ENCODE measurements at regions not wholly inside any gene's neighbourhood (a gene's known extent, or its start where the extent isn't known, plus 50 kb on each side); places are given as distances from the start of the nearest gene placed in this dataset.

DNA sequence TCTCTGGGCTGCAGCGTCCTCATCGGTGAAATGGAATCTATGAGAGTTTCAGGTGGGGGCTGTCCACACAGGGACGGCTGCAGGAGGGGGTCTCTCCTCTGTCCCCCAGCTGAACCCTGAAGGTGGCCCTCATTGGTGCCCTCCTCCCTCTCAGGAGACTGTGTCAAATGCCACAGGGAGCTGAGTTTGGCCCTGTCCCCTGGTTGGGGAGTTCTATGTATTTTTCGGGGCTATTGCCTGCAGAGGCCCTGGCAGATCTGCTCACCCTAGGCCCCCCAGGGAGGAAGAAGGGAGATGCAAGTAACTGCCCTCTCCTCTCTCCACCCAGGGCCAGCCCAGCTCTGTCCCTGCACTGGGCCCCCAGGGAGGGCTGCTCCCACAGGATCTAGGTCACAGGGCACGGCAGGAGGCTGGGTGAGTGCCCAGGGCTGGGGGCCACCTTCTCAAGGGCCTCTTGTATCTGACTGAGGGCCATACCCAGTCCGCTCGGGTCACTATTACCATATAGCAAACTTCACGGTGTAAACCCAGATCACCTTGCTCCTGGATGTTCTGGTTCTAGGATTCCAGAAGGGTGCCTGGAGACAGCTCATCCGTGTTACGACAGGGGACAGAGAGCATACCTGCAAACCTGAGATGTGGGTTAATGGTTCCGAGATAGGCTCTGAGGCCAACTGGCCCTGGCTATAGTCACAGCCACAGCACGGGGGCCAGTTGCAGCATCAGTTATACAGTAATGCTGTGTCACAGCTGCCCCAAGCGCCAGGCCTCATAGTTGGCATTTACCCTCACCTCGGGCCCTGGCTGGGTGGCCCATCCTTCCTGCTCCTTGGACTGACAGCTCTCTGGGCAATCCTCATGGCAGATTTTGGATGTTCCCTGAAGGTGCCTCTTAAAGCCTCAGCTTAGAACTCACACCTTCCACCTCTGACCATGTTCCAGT lies 102.4 kb upstream of the PRR23E start:
- no peak for DNase-seq

DNA sequence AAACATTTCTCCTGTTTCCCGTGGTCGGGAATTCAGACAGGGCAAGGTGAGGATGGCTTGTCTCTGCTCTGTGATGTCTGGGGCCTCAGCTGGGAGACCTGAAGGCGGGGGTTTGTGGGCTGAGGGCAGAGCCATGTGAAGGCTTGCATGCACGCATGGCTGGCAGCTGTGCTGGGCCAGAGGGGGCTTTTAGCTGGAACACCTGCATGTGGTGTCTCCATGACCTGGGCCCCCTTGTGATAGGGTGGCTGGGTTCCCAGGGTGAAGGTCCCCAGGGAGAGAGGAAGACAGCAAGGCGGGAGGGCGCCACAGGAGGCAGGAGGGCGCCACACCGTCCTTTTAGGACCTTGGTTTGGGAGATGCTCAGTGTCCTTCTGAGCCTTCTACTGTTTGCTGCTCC lies 101.6 kb upstream of the PRR23E start:
- DNase-seq, result no peak

DNA sequence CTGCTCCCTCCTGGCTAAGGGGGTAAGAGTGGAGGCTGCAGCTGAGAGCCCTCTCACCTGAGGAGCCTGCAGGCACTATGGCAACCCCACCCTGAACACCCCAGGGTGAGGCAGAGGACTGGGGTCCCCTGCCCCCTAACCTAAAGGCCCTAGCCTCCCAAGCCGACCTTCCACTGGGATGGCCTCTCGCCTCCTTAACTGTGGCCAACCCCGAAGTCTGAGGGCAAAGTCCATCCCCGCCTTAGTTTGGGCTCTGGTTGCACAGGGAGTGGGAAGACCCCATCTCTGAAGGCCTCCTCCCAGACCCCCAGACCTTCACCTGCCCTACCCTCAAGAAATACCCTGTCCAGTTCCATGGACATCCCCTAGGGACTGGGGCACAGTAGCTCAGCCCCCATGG lies 100.6 kb upstream of the PRR23E start:
- no peak for DNase-seq

DNA sequence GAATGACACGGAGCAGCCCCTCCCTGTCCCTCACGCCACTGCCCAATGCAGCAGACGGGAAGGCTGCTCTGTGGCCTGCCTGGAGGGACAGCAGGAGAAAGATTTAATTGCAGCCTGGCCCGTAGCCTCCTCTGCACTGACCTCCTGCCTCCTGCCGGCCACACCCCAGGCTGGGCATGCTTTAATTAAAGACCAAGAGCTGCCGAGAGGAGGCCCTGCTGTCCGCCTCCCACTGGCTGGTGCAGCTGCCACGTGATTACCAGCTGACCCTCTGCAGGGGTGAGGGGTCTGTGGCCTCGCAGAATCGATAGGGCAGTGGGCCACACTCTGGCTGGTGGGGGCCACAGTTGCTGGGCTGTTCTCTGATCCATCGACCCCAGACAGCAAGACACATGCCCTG lies 100.2 kb upstream of the PRR23E start:
- no peak for DNase-seq

DNA sequence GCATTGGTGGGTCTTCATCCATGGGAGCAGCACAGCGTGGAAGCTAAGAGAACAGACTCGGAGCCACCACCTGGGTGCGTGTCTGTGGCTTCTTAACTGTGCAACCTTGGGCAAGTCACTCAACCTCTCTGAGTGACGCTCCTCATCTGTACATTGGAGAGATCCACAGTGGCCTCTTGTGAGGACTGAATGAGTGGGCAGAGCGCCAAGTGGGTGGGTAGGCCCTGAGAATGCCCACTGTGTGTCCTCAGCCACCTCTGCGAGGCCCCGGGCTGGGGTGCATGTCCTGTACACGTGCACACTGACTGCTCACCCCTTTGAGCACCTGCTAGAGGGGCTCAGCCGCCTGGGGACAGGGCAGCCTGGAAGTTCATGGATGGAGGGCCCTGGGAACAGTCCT lies 99.6 kb upstream of the PRR23E start:
- DNase-seq, result no peak

DNA sequence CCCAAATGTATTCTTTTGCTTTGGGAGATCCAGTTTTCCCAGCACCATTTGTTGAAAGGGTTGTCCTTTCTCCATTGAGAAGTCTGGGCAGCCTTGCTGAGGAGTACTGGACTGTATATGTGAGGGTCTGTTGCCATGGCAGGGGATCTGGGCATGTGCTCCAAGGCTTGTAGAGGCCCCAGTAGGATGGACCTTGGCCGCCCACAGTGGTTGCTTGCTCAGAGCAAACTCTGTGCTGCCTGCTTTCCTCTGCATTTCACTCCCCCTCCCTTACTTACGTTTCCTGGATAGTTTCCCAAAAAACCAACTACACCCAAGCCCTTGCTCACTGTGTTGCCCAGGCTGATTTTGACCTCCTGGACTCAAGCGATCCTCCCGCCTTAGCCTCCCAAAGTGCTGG lies 97.2 kb upstream of the PRR23E start:
- no peak for DNase-seq

DNA sequence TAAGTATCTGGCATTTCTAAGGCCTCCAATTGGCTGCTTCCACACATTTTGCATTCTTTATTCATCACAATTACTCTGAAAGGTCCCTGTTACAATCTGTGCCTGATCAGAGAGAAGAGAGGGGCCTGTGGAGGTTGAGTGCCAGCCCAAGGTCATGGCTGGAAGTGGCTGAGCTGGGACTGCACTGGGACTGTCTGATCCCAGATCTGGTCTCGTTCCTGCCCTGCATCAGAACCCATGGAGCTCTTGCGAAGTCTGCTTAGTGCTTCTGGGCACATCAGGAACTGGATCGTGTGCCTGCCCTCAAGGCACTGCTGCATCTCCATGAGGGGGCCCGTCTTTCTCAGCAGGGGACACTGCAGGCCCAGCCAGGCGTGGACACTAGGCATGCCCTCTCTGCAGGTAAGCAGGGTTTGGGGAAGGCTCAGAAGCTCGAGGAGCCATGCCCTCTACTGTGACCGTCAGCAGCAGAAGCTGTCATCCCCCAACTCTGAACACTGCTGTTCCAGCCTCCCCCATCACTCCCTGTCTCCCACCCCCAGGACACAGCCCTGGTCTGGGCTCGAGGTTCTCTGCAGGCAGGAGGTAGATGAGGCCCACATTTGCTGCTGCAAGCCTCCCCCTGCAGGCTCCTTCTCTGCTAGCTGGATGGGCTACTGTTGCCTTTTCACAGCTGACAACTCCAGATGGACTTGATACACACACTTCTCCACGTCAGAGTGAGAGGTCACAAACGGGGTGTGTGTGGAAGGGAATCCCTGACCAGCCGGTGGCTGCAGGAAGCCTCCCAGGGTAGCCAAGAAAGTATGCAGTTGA lies 96.5 kb upstream of the PRR23E start:
- no peak for DNase-seq

DNA sequence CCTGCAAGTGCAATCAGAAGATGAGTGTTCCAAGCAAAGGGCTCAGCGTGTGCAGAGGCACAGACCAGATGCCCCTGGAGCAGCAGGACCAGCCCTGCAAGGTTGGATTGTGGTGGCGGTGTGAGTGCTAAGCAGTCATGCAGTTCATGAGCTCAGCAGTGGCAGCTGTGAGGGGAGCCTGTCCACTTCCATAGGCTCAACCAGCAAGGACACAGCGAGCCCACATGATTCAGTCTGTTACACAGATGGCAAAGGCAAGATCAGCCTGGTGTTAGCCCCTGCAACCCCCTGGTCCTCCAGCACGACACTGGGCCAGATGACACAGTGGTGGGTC lies 95.9 kb upstream of the PRR23E start:
- DNase-seq, result no peak

DNA sequence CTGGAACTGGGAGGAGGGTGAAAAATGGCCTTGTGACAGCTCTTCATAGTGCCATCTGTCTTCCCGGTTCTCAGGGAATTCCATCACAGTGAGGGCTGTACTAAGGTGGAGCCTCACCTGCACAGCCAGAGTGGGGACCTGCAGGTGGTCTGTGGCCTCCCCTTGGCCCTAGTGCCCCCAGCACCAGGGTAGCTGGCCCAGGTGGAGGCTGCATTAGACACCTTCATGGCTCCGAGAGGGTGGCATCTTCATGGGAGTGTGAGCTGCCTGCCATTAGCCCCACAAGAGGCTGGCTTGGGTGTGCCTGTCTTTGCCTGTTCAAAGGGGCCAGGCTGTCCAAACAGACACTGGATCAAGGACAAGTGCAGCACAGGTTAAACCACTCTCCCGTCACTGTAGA lies 95.5 kb upstream of the PRR23E start:
- DNase-seq, result no peak

DNA sequence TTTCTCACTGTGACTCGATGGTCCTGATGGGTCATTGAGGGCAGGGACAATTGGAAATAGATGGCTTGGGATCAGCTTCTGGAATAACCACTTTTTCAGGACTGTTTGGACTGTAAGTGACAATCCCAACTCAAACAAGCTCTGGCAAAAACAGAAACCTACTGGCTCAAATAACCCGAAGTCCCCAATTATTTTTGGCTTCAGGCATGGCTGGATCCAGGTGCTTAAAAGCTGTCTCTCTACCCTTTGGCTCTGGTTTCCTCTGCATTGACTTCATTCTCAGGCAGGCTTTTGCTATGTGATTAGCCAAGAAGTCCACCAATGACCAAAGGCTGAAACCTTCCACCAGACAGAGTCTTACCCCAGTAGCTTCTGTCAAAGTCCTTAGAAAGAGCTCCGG lies 92.9 kb upstream of the PRR23E start:
- DNase-seq, result no peak

DNA sequence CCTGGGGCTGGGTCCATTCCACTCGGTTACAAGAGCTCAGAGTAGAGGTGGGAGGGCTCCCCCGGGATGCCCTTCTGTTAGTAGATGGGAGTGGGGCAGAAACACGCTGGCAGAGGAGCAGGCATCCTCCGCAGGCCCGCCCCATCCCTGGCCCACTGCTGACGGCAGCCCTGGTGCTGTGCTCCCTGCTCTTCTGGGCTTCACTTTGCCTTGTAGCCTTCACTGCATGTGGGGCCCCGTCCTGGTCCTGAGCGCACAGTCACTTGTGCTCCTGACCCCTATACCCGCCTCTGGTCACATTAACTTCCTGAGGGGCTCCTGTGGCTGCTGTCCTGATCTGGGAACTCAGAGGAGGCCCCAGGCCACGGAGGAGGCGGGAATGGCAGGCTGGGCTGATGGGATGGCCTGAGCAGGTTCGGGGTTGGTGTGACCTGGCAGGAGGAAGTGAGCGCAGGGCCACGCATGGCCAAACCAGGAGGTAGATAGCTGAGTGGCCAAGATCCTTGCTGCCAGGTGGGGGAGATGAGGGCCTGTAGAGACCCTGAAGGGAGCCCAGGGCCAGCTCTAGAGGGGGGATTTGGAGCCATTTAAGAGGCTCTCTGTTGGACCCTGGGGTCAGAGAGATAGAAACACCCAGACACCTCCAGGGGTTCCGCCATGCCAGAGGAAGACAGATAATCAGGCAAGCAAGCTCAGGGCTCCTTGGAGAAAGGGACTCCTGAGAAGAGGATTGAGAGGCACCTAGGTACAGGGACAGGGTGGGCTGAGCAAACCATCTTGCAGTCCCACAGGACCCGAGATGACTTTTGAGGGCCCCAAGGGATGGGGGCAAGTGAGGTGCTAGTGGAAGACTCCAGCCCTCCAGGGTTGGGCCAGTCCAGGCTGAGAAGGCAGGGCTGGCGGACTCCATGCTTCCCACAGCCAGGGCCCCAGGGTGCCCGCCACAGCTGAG lies 92.2 kb upstream of the PRR23E start:
- DNase-seq, result no peak

DNA sequence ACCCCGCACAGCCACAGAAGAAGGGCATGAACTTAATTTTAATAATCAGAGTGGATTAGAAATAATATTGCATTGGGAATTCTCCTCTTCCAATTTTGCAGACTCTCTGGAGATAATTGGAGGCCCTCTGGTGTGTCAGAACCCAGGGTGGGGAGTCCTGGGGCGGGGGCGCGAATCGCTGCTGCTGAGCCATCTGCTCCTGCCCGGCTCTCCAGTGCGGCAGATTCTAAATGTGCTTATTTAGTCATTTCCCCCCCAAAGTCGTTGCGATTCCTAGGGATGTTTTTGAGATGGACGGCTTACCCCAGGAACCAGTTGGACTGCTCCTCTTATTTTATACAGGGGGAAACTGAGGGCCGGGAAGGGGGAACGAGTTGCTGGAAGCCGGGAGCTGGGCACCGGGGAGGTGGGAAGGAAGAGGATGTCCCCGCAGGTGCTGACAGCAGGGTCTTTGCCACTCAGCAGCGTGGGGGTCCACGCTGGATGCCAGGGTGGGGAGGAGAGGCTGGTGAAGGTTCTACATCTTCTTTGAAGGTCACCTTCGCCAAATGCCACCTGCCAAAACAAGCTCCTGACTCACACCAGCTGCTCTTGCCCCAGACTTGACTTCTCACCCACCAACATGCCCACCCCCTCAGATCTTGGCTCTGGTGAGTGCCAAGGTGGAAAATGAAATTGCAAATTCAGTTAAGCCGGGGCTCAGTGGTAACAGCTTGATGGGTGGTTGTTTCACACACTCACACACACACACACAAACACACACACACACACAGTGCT lies 91.3 kb upstream of the PRR23E start:
- no peak for DNase-seq

DNA sequence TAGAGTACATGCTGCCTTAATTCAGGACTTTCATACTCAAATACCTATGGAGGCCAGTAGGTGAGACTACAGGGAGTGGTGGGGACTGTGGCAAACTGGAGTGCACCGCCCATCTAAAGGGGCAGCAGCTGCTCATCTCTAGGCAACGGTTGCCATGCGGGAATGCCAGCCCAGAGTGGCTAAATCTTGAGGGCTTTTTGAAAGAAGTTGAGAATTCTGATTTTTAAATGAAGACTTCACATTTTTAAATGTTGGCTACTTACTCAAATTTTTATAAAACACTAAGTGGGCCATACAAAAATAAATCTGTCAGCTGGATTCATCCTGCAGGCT lies 90.8 kb upstream of the PRR23E start:
- no peak for DNase-seq

DNA sequence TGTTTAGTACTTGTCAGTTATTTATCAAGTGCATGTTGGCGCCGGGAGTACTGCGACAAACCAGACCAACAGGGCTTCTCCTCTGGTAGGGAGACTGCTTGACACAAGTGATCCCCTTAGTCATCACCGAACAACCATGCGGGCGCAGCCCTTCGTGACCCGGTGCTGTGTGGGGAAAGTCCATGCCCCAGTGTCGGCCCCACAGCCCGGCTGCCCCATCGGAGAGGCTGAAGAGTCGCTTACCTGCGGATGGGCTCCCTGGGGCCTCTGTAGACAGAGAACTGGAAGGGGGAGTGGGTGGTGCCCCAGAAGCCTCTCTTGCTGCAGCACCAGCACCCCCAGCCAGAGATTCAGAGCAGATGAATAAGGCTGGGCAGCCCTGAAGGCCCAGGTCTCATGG lies 90.3 kb upstream of the PRR23E start:
- DNase-seq, result no peak

DNA sequence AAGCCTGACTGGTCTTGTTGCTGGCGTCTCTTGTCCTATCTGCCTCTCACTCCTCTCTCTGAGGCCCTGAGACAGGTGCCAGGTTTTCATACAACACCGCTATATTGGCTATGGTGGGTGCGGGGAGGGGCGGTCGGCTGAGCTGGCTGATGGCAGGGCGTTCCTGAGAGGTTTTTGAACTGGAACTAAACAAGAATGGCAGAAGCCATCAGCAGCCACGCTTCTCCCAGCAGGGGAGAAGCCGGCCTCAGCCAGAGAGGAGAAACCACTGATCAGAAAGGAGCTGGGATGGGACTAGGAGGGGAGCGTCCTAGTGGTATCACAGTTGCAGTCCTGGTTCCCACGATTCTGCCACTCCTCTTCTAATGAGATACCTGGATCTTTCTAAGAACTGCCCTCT lies 89.9 kb upstream of the PRR23E start:
- no peak for DNase-seq

DNA sequence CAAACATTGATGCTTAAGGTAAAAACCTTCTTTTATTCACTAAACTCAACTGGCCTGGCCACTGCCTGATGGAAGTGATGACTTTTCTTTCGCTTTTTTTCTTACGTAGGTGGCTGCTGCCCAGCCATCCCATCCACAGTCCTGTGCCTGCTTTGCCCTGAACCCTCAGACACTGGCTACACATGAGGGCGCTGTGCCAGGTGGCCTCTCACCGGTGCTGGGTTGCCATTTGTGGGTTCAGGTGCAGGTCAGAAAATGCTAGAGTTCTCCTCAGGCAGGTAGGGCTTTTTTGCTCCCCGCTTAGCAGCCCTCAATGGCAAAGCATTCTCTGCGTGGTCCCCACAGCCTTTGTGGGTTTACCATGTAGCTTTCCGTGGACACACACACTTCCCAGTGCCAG lies 88.3 kb upstream of the PRR23E start:
- DNase-seq, result no peak

DNA sequence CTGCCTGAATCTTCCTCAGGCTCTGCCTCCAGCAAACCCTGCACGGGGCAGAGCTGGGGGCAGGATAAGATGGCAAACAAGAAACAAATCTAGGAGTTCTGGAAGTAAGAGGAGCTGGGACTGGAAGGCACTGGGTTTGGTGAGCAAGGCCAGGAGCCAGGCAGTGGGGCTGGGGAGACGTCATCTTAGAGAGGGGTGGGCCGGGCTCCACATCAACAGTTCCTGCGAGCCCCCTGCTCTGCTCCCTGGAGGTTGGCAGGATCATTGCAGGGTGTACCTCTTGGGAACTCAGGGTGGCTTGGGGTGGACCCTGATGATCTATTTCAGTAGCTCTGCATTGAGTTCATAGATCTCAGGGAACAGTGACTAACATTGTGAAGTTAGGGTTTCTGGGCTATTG lies 87.3 kb upstream of the PRR23E start:
- no peak for DNase-seq

DNA sequence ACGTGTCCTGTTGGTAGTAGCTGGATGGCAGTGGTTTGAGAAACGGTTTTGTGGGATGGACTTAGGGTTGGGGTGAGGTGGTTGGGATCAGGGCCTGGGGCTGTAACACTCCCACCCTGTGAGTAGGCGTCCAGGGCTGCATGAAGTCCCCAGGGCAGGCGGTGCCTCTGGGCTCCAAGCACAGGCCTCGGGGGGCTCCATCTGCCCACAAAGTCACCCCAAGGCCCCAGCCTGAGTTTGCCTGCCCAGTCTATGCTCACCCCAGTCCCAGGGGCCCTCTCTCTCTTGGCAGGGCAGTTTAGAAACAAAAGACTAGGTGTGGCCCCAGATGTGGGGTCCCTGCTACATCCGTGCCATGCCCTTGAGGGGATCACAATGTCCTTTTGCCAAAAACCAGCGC lies 86.9 kb upstream of the PRR23E start:
- DNase-seq, result no peak

DNA sequence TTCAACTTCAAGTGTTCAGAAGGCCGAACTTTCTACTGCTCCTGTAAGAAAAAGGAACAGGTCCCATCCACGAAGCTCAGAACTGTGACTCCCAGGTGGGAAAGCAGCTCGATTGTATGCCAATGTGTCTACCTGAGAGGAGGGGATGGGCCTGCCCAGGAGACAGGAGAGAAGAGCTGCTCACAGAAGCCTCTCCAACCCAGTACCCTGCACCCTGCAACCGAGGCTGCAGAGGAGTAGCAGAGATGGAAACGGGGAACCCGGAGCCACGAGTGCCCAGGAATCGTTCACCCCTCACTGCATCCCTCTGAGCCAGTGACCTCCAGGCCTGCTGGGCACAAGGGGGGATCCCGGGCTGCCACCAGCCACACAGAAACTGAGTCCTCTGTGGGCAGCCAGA lies 86.5 kb upstream of the PRR23E start:
- DNase-seq, result no peak

DNA sequence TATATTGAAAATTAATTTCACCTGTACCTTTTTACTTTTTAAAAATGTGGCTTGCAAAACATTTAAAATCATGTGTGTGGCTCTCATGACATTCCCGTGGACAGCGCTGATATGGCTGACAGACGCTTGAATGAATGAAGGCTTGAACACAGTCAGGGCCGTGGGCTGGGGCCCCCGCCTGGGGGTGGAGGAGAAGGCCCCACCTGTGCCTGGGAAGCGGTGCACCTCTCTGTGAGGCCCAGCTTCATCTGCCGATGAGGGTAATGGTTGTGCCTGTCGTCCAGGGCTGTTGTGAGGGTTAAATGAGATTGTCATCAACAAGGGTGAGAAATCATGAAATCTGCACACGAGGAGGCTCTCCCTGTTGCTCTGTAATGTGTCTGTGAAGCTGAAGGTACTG lies 85.9 kb upstream of the PRR23E start:
- DNase-seq, result no peak

DNA sequence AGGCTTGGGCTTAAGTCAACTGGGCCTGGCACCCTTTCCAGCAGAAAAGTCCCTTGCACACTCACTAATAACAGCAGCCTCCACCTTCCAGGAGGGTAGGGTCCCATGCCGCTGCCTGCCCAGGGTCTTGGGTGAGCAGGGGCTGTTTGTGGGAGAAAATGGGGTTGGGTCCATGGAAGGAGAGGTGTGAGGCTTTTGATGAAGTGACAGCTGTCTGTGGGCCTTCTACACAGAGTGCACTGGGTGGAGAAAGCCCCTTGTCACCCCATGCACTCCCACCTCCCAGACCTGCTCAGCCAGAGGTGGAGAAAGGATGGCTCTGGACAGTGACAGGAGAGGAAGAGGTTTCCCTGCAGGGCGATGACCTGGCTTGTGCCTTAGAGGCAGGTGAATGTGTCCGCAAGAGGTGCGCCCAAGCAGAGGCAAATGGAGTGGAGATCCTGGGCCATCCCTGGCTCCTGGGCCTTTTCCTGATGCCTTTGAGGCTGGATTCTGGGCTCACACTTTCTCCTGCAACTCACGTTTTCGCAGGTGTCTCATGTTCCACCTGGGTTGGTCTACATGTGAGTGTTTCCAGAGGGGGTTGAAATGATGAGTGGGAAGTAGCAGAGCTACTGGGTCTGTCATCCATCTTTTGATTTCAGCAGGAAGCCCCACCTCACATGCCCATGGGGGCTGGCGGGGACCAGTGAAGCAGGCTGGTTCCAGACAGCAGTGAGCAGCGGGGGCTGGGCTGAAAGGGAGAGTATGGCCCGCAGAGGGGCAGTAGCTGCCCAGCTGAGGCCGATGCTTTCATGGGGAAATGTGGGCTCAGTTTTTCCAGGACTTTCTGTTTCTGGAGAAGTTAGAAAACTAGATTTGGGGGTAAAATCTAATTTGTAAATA lies 85.2 kb upstream of the PRR23E start:
- no peak for DNase-seq

DNA sequence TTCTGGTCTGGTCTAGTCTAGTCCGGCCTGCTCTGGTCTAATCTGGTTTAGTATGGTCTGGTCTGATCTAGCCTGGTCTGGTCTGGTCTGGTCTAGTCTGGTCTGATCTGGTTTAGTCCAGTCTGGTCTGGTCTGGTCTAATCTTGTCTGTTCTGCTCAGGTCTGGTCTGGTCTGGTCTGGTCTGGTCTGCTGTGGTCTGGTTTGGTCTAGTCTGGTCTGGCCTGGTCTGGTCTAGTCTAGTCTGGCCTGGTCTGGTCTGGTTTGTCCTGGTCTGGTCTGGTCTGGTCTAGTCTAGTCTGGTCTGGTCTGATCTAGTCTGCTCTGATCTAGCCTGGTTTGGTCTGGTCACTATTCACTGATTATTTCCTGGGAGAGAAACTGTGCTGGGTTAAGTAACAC lies 84.1 kb upstream of the PRR23E start:
- no peak for DNase-seq
